GM21717 (cell line): ENCODE measurements at regions not wholly inside any gene's neighbourhood (a gene's known extent, or its start where the extent isn't known, plus 50 kb on each side); places are given as distances from the start of the nearest gene placed in this dataset.
"Not testable (repeated sequence)": the region's sequence is repeated elsewhere in the genome, so short reads cannot be mapped to it uniquely, and the experiment has no call there.

Source experiments
- ATAC-seq: cut with Tn5 transposase; IDR thresholded peaks from one replicate; pipeline ENCODE4 v1.9.1; 2021; ENCODE audit warnings: mild to moderate bottlenecking, moderate library complexity; ENCODE audit not compliant: unreplicated experiment

GRCh38 chr4:13678186-13678924, 50.8 kb upstream of the BOD1L1 start:
- ATAC-seq = no peak

GRCh38 chr4:13681570-13681969, 54.0 kb upstream of the BOD1L1 start:
- no peak for ATAC-seq

DNA sequence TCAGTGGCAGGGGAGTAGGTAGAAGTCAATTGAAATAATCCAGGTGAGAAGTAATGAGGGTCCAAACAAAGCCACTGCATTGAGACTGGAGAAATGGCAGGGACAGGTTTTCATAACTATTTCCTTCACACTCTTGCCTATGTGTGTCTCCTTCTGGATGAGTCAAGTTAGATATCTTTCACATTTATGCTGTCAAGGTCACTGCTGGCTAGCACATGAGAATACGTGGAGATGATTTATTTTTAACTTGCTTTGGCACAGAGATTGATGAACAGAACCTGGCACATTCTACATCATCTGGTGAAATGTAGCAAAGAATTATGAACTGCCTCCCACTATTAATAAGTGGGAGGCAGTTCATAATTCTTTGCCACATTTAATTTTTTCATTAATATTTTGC, 66.7 kb upstream of the BOD1L1 start:
- no peak for ATAC-seq

- no peak for ATAC-seq
These were observed 70.8 kb upstream of the BOD1L1 start for GRCh38 chr4:13698296-13698695.

- ATAC-seq = no peak
These were observed 72.7 kb upstream of the BOD1L1 start for GRCh38 chr4:13700021-13700857.

- not testable (repeated sequence) for ATAC-seq
These were observed 73.3 kb upstream of the BOD1L1 start for GRCh38 chr4:13700858-13701140.

DNA sequence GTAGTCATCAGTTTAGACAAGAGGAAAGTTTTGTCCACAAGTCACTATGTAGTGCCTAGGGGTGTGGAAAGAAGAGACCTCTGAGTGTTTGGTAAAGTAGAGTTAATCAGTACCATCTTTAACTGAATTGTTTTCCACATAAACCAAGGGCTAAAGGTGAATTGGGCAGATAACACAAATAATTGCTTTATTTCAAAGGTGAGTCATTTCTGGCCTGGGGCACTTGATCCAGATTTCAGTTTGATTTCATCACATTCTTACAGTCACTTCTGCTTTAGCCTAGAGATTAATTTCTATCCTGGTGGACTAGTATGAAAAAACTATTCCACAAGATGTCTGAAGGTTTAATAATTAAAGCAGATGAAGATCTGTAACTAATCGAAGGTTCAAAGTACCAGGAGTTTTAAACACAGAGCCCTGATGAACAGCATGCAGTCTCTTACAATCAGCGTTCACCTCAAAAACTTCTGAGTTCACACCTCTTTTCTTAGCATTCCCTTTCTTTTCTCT, 74.5 kb upstream of the BOD1L1 start:
- no peak for ATAC-seq

DNA sequence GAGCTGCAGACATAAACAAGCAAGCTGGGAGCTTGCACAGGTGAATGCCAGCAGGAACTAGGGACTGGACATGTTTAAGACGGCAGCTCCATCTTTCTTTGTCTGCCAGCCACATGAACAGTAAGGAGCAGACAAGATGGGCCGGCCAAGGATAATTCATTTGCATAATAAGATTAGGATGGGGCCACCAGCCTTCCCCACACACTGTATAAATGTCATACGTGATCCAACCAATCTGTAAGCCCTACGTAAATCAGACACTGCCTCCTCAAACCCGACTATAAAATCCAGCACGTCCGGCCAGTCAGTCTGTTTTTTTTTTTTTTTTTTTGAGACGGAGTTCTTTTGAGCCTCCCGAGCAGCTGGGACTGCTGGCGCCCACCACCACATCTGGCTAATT, 75.6 kb upstream of the BOD1L1 start:
- no peak for ATAC-seq

DNA sequence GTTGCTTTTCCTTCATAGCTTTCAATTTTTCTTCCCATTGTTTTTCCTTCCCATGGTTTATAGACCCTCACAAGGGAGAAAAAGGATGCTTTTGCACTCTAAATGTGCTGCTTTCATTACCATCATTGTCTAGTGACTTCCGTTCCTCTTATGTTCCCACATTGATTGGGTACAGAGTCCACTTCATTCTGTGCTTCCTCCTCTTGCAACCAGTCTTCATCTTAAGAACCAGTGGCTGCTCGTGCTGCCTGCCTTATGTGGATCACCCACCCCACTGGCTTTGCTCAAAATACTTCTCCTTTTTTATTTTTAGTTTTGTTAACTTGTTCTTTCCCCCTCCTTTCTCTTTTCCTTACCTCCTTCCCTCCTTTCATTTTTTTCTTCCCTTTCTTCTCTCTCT, 76.5 kb upstream of the BOD1L1 start:
- ATAC-seq = no peak

GRCh38 chr4:13704761-13705160, 77.2 kb upstream of the BOD1L1 start:
- no peak for ATAC-seq

- ATAC-seq = no peak
These were observed 78.1 kb upstream of the BOD1L1 start for GRCh38 chr4:13705521-13706041.

DNA sequence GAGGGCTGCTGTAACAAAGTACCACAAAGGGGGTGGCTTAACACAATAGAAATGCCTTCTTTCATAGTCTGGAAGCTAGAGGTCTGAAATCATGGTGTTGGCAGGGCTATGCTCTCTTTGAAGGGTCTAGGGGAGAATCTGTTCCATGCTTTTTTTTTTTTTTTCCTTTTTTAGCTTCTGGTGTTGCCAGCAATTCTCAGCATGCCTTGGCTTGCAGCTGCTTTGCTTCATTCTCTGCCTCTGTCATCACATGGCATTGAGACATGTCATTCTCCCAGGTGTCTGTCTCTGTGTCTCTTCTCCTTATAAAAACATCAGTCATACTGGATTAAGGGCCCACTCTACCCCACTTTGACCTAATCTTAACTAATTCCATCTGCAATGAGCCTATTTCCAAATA, 78.6 kb upstream of the BOD1L1 start:
- ATAC-seq = no peak

- ATAC-seq = no peak
These were observed 79.2 kb upstream of the BOD1L1 start for GRCh38 chr4:13706716-13707115.

- ATAC-seq = no peak
These were observed 82.8 kb upstream of the BOD1L1 start for GRCh38 chr4:13710246-13710885.

DNA sequence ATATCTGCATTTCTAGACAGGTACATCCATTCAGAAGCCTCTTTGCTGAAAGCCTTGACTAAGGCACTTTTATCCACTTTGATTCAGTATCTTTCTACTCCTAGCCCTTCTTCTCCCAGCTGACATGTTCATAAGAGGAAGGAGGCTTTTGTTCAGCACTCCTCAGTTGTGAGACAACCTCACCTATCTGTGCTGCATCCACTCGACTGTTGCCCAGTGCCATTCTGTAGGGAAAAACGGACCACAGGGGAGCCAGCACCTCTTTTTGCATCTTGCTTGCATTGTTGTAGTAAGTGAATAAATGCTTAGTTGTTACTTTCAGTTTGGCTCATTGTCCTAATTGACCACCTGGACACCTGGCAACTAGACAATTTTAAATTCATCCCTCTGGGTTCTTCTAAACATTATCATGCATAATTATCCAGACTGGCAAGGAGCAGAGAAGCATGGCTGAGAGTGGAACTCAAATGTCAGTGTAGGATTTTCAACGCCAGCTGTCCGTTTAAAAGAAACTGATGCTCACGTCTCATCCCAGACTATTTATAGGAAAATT, 83.8 kb upstream of the BOD1L1 start:
- ATAC-seq = no peak

GRCh38 chr4:13721894-13722293, 94.4 kb upstream of the BOD1L1 start:
- no peak for ATAC-seq

DNA sequence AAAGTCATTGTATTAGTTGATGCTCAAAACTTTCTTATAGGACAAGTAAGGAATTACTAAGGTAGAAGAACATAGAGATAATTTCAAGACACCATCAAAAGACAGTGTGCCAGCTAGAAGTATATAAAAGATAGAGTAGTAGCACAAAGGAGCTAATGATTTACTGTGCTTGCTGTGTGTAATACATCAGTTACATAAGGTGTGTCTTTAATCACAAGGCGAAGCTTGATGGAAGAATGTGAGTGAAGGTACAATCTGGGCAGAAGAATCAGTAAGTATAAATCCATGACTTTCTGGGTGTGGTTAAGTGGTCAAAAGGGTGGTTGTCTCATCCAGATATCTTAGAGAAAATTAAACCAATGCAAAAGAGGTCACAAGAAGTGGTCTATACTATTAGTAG, 95.1 kb upstream of the BOD1L1 start:
- ATAC-seq = no peak

GRCh38 chr4:13728761-13729160, 101.2 kb upstream of the BOD1L1 start:
- ATAC-seq = no peak

GRCh38 chr4:13731019-13731418, 103.5 kb upstream of the BOD1L1 start:
- ATAC-seq = no peak

GRCh38 chr4:13733817-13734216, 106.3 kb upstream of the BOD1L1 start:
- no peak for ATAC-seq

- ATAC-seq = no peak
These were observed 123.1 kb upstream of the BOD1L1 start for GRCh38 chr4:13750594-13750993.
